ENCODE measurements at regions not wholly inside any gene's neighbourhood (a gene's known extent, or its start where the extent isn't known, plus 50 kb on each side); places are given as distances from the start of the nearest gene placed in this dataset.
"Not testable (repeated sequence)": the region's sequence is repeated elsewhere in the genome, so short reads cannot be mapped to it uniquely, and the experiment has no call there.

DNA sequence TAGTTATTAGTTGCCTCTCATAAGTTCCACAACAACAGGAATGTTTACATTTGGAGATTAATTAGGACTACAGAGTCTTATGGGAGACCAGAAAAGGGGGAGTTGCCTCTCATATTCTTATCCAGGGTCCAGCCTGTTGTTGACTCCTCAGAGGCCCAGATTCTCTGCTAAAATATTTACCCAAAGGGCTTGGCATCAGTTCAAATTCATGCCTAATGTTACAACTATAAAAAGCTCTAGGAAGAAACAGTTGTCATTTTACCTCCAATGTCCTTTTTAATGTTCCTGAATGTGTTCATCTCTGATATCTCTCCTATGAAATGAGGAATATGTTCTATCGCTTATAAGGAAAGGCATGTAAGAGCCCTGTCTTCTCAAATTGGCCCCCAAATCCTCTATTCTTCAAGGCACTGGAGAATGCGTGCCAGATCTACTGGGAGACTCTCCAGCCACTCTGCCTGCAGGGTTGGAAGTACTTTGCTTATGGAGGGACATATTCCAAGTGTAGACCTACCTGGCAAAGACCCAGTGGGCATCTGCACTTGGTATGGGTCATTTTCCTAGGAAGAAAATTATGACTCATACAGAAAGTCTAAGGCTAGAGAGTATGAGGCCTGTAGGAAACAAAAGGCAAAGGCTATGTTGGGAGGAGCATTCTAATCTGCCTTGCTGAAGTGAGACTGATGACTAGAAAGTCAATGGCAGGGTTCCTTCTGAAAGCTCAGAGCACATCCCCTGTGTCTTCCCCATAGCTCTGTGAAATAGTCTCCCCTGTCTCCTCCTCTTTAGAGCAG, 192.6 kb downstream of the ESM1 start:
- TF ChIP-seq, protein P1, sequence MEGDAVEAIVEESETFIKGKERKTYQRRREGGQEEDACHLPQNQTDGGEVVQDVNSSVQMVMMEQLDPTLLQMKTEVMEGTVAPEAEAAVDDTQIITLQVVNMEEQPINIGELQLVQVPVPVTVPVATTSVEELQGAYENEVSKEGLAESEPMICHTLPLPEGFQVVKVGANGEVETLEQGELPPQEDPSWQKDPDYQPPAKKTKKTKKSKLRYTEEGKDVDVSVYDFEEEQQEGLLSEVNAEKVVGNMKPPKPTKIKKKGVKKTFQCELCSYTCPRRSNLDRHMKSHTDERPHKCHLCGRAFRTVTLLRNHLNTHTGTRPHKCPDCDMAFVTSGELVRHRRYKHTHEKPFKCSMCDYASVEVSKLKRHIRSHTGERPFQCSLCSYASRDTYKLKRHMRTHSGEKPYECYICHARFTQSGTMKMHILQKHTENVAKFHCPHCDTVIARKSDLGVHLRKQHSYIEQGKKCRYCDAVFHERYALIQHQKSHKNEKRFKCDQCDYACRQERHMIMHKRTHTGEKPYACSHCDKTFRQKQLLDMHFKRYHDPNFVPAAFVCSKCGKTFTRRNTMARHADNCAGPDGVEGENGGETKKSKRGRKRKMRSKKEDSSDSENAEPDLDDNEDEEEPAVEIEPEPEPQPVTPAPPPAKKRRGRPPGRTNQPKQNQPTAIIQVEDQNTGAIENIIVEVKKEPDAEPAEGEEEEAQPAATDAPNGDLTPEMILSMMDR (IDR thresholded peaks at IDR 0.05) = no peak
- H3K36me3 ChIP-seq = no peaks in the 10 kb centered on the region
- peak in 1 of 4 donors; percentile 40 for ATAC-seq
- DNase-seq = no peak
- no peaks in the 10 kb centered on the region for H3K4me1 ChIP-seq
- H3K27ac ChIP-seq = no peak overlapping the region
- no peaks in the 10 kb centered on the region for H3K27me3 ChIP-seq
- intact Hi-C loops (cut with DNase I) = no loop called here
- no peak overlapping the region for H3K4me3 ChIP-seq
- no peak for FAIRE-seq
- WGBS, 2 donors = 46 to 54% methylated on average over 2 of the region's 2 CpGs
- H3K9me3 ChIP-seq = no peaks in the 10 kb centered on the region

- H3K4me1 ChIP-seq; H3K27me3 ChIP-seq; DNase-seq; ATAC-seq; H3K36me3 ChIP-seq; intact Hi-C loops (cut with DNase I); H3K4me3 ChIP-seq; H3K27ac ChIP-seq; FAIRE-seq; H3K9me3 ChIP-seq: not testable (repeated sequence)
- 83 to 87% methylated on average over 3 of the region's 3 CpGs for WGBS, 2 donors
These were observed 197.5 kb downstream of the ESM1 start for GRCh38 chr5:54787910-54788309.

- H3K27me3 ChIP-seq = no peaks in the 10 kb centered on the region
- peak in 3 of 4 donors; percentile 65 to 90 (median 85) for ATAC-seq
- H3K36me3 ChIP-seq = no peaks in the 10 kb centered on the region
- no peak for FAIRE-seq
- 40 to 48% methylated on average over 9 of the region's 9 CpGs for whole genome bisulfite sequencing, 2 donors
- no peaks in the 10 kb centered on the region for H3K9me3 ChIP-seq
- H3K27ac ChIP-seq = no peak overlapping the region
- no peaks in the 10 kb centered on the region for H3K4me1 ChIP-seq
- intact Hi-C loops (cut with DNase I) = no loop called here
- no peak overlapping the region for H3K4me3 ChIP-seq
- TF ChIP-seq, protein P1 (IDR thresholded peaks at IDR 0.05) = no peak
- peak in 4 of 6 donors; percentile 46 to 69 (median 53) for DNase-seq
These were observed 199.4 kb downstream of the ESM1 start for GRCh38 chr5:54785729-54786591.

GRCh38 chr5:54778783-54779182, 206.6 kb downstream of the ESM1 start:
- DNase-seq (no peak), FAIRE-seq (no peak), ATAC-seq (no peak)
- no peaks in the 10 kb centered on the region for H3K27me3 ChIP-seq
- WGBS, 2 donors = 71 to 81% methylated on average over 2 of the region's 2 CpGs
- no peak overlapping the region for H3K4me3 ChIP-seq
- TF ChIP-seq, protein P1 (IDR thresholded peaks at IDR 0.05) = no peak
- H3K36me3 ChIP-seq = no peaks in the 10 kb centered on the region
- H3K4me1 ChIP-seq = no peaks in the 10 kb centered on the region
- intact Hi-C loops (cut with DNase I) = no loop called here
- H3K9me3 ChIP-seq = no peaks in the 10 kb centered on the region
- H3K27ac ChIP-seq = no peak overlapping the region

DNA sequence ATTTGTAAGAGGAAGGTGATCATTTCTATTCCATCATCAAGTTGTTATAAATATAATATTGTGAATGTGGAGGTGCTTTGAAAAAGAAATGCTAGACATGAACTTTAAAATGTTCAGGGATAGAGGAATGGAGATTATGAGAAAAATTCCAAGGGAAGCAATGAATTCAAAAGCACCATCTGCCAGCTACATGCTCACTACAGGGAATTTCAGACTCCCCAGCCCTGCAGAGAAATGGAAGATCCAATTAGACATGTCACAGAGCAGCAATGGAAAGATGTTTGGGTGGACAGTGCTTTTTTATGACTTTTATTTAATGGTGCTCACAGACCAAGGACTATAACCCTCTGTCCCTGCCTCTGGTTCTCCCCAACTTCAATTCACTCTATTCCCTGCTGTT, 209.7 kb downstream of the ESM1 start:
- Histone ChIP-seq H3K4me1 (no peaks in the 10 kb centered on the region), H3K36me3 (no peaks in the 10 kb centered on the region), H3K27ac (no peak overlapping the region), H3K27me3 (no peaks in the 10 kb centered on the region), H3K9me3 (no peaks in the 10 kb centered on the region), H3K4me3 (no peak overlapping the region)
- TF ChIP-seq, protein P1 (IDR thresholded peaks at IDR 0.05) = no peak
- intact Hi-C loops (cut with DNase I) = no loop called here
- DNase-seq (no peak), ATAC-seq (no peak), FAIRE-seq (no peak)

Data from pancreas (tissue), 10 donors.